GM19025 (cell line): ENCODE measurements at regions not wholly inside any gene's neighbourhood (a gene's known extent, or its start where the extent isn't known, plus 50 kb on each side); places are given as distances from the start of the nearest gene placed in this dataset.
"Not testable (repeated sequence)": the region's sequence is repeated elsewhere in the genome, so short reads cannot be mapped to it uniquely, and the experiment has no call there.

Source experiments
- ATAC-seq: cut with Tn5 transposase; IDR thresholded peaks from one replicate; pipeline ENCODE4 v1.9.1; 2021; ENCODE audit warnings: mild to moderate bottlenecking, low read depth, moderate library complexity; ENCODE audit not compliant: unreplicated experiment

GRCh38 chr5:158054223-158055110 lies 195.5 kb upstream of the CLINT1 start:
- no peak for ATAC-seq

GRCh38 chr5:158051036-158051435 lies 192.1 kb upstream of the CLINT1 start:
- no peak for ATAC-seq

- no peak for ATAC-seq
Measured at GRCh38 chr5:158050421-158050820, 191.5 kb upstream of the CLINT1 start.

GRCh38 chr5:158049459-158049858 lies 190.5 kb upstream of the CLINT1 start:
- ATAC-seq: no peak

GRCh38 chr5:158045696-158046095 lies 186.8 kb upstream of the CLINT1 start:
- ATAC-seq: no peak

- no peak for ATAC-seq
Measured at GRCh38 chr5:158039911-158040347, 181.0 kb upstream of the CLINT1 start.

GRCh38 chr5:158039441-158039840 lies 180.5 kb upstream of the CLINT1 start:
- ATAC-seq: no peak

GRCh38 chr5:158036983-158037595 lies 178.1 kb upstream of the CLINT1 start:
- ATAC-seq: not testable (repeated sequence)

GRCh38 chr5:158034586-158034985 lies 175.6 kb upstream of the CLINT1 start:
- ATAC-seq: not testable (repeated sequence)

- no peak for ATAC-seq
Measured at GRCh38 chr5:158033724-158034123, 174.8 kb upstream of the CLINT1 start.

GRCh38 chr5:158033076-158033475 lies 174.1 kb upstream of the CLINT1 start:
- no peak for ATAC-seq

GRCh38 chr5:158032246-158032645 lies 173.3 kb upstream of the CLINT1 start:
- no peak for ATAC-seq

GRCh38 chr5:158027806-158028775 lies 169.1 kb upstream of the CLINT1 start:
- no peak for ATAC-seq

- ATAC-seq: no peak
Measured at GRCh38 chr5:158026304-158027031, 167.5 kb upstream of the CLINT1 start.

GRCh38 chr5:158023266-158023665 lies 164.3 kb upstream of the CLINT1 start:
- ATAC-seq: no peak

- ATAC-seq: no peak
Measured at GRCh38 chr5:158022837-158023236, 163.9 kb upstream of the CLINT1 start.

GRCh38 chr5:158022393-158022792 lies 163.4 kb upstream of the CLINT1 start:
- no peak for ATAC-seq

- no peak for ATAC-seq
Measured at GRCh38 chr5:158020555-158021418, 161.8 kb upstream of the CLINT1 start.

GRCh38 chr5:158017469-158017868 lies 158.5 kb upstream of the CLINT1 start:
- ATAC-seq: no peak
